NCI-H748 (cell line): ENCODE measurements at regions not wholly inside any gene's neighbourhood (a gene's known extent, or its start where the extent isn't known, plus 50 kb on each side); places are given as distances from the start of the nearest gene placed in this dataset.
"Not testable (repeated sequence)": the region's sequence is repeated elsewhere in the genome, so short reads cannot be mapped to it uniquely, and the experiment has no call there.

Experiments used
- DNase-seq: peaks from one replicate; lab custom pipeline; 2025; ENCODE audit not compliant: unreplicated experiment; lab: John Stamatoyannopoulos, UW

DNA sequence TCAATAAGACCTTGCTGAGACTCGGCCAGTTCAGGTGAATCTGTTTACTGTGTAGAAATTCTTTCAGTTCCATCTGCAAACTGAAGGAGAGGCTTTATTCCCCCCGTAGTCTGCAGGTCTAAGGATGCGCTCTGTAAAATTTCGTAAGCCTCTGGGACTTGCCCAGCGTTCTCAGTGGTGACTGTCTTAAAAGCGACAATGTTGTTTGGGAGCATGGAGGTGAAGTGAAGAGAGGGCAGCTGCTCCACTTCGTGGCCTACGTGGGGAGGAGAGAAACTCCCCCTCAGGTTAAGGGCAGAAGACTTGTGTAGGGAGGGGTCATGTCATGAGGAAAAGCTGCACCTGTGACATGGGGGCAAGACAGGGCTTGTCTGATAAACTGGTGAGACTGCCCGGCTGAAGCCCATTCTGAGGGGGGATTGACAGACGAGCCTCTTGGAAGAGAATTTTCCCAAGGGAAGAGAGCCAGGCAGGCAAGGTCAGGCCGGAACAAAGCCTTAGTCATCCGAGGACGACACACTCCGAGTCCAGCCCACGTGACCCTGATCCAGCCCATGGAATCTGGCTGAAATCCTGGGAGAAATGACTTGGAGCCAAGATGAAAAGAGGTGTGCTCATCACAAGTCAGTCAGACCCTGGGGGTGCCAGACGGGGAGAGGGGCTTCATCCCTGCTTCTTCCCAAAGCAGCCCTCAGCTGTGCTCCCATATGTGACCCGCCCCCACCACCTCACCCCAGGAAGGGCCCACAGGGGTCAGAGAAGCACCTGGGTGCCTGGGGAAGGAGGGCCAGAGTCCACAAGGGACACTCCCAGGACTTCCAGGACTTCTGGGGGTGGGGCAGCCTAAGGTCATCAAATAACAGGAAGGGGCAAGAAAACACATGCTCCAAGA lies 88.5 kb upstream of the SH3BP4 start:
- DNase-seq, result no peak

DNA sequence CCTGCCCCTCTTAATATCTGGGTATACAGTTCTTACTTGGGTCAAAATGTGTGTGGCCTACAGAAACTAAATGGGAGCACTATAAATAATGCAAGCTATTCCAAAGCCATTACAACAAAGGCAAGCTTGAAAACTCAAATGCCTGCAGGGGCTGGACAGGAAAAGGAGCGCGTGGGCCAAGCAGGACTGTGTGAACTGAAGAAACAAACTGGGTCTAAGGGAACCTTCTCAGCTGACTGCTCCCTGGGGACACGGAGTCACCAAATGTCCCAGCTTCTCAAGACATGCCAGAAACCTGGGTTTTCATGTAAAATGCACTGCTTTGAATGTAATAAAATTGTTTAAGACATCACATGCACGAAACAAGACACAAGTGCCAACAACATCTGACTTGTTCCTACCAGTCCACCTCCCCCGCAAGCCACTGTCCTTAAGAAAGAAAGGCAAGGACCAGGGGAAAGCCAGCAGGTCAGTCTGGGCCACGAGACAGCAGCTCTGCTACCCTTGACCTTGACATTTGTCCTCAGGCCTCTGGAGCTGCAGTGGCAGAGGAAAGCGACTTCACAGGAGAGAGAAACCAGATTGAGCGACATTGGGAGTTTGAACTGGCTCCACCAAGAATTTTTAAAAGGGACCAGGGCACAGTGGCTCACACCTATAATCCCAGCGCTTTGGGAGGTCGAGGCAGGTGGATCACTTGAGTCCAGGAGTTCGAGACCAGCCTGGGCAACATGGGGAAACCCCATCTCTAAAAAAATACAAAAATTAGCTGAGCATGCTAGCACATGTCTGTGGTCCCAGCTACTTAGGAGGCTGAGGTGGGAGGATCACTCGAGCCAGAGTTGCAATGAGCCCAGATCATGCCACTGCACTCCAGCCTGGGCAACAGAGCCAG lies 89.7 kb upstream of the SH3BP4 start:
- no peak for DNase-seq

DNA sequence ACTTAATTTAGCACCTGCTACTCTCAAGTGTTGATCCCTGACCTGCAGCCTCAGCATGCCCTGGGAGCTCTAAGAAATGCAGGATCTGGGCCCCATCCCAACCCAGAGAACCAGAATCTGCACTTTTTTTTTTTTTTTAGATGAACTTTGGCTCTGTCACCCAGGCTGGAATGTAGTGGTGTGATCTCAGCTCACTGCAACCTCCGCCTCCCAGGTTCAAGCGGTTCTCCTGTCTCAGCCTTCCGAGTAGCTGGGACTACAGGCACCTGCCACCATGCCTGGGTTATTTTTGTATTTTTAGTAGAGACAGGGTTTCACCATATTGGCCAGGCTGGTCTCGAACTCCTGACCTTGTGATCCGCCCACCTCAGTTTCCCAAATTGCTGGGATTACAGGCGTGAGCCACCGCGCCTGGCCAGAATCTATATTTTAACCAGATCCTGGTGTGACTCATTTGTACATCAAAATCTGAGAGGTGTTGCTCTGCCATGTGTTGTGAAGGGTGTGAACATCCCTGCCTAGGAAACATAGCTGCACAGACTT lies 92.4 kb upstream of the SH3BP4 start:
- DNase-seq, result not testable (repeated sequence)

DNA sequence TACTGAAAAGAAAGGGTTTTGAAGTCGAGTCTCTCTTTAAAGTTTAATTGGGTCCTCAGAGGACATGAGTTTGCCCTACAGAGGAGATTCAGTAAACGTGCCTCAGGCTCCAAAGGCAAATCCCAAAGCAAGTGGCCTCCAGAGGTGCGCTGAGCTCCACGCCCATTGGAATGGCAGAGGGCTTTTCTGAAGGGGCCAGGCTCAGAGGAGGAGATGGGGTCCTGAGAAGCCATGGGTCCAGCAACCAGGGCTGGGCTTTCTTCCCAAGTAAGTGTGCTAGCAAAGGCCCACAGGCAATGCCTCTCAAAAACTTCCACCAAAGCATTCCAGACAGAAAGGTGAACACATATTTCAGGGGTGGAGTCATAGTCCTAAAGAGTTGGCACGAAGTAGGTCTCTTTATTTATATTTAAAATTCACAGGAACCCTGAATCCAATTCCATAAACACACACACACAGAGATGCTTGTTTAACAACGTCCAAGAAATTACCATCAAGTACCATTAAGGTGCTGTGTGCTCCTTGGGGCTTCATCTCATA lies 93.0 kb upstream of the SH3BP4 start:
- DNase-seq, result no peak

DNA sequence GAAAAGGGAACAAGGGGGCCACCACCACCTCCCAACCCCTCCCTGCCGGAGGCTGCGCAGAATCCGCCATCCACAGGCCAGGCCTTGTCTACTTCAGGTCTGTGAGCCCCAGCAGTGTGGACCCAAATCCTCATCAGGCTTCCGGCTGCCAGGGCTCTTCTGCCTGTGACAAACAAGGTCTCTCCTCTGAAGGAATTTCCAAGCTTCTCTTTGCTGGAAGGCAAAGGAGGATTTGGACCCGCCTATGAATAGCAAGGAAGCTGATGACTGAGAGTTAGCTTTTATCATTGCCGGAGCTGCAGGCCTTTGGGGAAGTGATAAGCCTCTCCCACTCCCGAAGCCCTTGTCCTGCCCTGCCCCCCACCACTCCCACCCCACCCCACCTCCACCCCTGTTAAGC lies 93.7 kb upstream of the SH3BP4 start:
- no peak for DNase-seq

DNA sequence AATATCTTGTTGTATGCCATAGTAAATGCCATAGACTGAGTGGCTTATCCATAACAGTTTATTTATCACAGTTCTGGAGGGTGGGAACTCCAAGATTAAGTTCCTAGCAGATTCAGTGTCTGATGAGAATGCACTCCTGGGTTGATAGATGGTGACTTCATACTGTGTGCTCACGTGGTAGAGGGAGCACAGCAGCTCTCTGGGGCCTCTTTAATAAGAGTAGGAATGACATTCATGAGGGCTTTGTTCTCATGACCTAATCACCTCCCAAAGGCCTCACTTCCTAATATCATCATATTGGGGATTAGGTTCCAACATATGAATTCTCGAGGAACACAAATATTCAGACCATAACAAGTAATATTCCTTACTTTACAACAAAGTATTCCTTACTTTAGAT lies 98.1 kb upstream of the SH3BP4 start:
- DNase-seq, result no peak

DNA sequence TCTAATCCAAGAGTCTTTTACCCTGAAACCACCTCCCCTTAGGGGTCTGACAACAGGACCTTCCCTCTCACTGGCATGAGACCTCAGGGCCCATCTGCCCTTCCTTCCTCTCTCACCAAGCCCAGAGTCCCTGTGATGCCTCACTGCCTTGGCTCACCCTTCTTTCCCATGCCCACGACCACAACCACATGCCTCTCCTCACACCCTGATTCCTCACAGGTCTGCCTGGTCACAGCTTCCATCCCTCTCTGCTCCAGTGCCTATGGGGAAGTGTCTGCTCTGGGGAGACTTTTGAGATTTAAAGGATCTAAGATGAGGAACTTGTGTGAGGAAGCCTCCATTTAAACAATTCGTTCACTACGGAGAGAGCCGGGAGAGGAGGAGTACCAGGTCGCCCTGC lies 98.9 kb upstream of the SH3BP4 start:
- DNase-seq, result no peak

DNA sequence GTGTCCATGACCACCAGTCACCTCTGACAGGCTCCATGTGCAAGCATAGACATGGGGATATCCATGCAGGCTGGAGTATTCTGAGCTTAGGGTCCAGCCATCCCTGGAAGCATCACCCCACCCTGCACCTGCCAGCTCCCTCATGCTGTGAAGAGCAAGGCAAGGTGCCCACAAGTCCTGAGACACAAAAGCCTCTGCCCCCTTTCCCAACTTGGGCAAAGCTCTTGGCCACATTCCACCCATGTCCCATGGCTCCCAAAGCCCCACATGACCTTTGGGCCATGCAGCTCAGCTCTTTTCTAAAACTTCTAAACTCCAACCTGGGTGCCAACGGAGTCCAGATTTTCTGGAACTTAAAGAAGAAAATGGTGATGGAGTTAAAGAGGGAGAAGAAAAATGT lies 99.8 kb upstream of the SH3BP4 start:
- no peak for DNase-seq

DNA sequence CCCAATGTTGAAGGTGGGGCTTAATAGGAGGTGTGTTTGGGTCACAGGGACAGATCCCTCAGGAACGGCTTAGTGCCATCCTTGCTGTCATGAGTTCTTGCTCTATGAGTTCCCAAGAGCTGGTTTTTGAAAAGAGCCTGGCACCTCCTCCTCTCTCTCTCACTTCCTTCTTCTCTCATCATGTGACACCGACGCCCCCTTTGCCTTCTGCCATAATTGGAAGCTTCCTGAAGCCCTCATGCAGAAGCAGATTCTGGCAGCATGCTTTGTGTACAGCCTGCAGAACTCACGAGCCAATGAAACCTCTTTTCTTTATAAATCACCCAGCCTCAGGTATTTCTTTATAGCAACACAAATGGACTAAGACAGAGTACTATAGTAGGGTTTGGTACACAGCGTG lies 100.4 kb upstream of the SH3BP4 start:
- no peak for DNase-seq

DNA sequence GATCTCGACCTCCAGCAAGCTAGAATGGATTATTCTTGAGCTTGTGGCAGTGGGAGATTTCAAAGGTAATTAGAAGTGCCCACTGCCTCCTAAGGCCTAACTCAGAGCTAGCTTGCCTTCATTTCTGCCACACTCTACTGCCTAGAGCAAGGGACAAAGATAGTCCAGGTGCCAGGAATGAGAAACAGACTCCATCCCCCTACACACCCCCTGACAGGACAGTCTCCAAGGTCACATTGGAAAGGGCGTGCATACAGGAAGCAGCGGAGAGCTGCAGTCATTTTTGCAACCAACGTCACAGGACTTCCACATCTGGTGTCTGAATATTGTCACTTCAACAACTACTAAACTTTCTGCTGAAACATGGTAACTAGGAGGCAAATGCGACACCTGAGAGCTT lies 101.0 kb upstream of the SH3BP4 start:
- DNase-seq, result no peak

DNA sequence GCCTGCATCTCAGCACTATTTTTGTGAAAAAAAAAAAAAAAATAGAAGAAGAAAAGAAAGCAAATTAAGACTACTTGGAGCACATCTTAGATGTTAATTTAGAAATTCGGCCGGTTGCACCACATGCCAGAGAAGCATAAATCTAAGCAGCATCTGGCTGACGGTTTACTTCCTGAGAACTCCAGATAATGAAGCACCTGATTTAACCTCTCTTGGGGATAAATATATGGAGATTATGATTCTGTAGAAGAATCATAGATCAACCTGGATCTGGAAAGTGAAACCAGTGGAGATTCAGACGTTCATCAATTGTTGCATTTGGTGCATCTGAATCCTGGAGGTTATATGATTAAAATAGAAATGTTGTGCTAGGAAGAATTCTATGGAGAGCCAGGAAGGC lies 102.1 kb upstream of the SH3BP4 start:
- DNase-seq, result no peak

DNA sequence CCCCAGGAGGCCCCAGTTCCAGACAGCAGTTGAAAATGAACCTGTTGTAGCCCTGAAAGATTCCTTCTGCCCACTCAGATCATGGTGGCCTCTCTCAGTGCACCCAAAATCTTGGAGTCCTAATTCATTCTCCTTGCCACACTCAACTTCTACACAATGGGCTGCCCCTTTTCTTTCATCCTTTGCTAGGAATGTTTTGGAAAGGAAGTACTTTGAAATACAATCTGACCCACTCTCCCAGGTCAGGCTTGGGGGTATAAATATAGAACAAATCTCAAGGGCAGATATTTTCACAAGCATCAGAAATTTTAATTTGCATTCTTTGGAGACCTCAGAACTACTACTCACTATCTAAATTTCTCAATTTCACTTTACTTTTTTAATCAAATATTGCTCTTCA lies 103.2 kb upstream of the SH3BP4 start:
- no peak for DNase-seq

DNA sequence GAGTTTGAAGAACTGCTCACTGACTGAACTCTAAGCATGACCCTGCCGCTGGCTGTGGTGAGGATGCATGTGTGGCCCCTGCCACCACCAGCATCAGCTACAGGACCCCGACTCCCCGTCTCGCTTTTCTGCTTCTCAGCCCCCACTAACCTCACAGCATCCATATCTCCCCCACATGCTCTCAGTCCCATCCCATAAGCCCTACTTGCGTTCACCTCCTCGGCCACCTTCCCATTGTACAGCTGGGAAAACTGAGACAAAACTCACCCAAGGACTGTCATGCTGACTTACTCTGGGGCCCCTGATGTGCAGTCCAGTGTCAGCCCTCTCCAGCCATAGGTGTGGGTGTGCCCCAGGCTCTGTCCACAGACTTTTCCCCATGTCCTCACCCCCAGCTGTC lies 104.2 kb upstream of the SH3BP4 start:
- DNase-seq, result no peak

DNA sequence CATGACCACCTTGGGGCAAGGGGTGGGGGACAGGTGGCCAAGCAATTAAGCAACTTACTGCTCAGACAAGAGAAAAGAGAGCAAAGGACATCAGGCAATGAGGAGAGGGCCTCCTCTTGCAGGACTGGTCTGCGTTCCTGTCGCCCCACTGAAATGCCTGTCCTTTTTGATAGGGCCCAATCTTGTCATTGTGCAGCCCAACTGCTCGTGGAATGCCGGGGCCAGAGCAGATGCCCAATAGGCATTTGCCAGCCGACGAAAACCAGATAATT lies 104.5 kb upstream of the SH3BP4 start:
- DNase-seq, result no peak

DNA sequence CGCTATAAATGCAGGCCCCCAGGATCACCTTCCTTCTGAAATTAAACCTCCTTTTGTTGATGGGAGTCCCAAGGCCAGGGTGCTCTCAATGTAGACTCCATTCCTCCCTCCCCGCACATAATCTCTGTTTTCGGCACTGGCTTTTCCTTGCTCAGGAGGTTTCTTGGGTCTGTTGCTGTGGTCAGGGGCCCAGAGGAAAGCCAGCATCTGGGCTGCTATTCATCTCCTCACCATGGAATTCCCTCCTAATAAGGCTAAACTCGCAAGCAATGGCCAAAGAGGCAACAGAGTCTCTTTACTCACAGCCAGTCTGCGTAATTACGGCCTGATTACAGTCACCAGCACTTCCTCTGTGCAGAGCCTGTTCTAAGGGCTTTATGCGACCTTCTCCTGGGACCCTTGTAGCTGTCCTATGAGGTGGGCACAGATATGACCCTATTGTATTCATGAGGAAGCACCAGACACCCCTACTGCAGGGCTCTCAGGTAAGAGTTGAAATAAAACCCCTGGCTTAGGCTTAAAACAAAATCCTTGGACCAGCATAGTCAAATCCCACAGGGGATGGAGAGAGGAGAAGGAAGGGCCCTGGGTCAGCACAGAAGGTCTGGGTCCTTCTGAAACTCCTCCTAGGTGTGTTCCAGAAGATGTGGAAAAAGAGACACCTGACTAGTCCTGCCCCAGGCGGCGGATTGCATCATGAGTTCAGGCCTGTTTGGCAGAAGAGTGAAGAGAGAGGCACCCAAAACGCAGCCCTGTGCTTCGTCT lies 105.0 kb upstream of the SH3BP4 start:
- no peak for DNase-seq

DNA sequence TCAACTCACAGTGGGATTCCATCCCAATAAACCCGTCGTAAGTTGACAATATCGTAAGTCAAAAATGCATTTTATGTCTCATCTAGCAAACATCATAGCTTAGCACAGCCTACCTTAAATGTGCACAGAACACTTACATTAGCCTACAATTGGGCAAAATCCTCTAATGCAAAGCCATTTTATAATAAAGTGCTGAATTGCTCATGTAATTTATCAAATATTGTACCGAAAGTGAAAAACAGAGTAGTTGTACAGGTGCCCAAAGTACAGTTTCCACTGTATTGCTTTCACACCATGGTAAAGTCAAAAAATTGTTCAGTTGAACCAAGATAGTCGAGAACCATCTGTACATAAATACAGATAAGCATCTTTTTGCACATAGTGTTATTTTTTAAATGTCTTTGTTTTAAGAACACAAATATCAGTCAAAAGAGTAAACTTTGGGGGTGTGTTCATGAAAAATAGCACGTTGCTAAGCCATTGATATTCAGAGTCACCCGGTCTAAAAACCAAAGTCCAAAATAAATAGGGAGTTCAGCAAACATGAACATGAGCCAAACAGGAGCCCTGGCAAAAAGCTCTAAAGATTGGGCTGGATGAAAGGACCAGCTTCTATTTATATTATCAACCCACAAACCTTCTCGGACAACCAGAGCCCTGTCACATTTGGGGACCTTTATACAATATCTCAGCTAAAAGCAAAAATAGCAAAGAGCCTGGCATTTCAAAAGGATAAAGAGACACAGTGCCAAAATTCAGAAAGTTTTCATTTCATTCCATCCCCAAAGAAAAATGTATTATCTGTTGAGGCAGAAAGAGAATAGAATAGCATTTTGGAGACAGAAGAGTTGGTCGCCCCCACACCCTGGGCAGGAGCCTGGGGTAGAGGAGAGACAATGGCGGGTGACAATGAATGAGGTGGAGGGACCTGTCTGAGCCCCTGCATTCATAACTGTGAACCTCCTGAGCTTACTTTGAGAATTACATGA lies 105.9 kb upstream of the SH3BP4 start:
- no peak for DNase-seq

DNA sequence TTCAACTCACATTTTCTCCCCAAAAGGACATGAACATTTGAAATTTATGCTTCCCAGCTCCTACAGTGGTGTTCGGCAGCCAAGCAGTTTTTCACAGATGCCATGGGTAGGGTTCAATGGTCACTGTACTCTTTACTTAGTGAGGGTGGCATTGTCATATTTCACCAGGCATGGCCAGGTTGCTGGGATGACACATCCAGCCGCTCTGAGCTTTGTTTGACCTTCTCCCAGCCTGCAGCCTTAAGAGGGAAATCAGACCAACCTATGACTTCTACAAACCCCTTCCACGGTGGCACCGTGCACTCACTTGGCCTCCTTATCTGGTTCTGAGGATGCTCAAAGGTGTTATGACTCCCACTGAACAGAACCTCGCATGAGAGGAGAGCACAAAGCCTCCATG lies 108.4 kb upstream of the SH3BP4 start:
- DNase-seq, result no peak

DNA sequence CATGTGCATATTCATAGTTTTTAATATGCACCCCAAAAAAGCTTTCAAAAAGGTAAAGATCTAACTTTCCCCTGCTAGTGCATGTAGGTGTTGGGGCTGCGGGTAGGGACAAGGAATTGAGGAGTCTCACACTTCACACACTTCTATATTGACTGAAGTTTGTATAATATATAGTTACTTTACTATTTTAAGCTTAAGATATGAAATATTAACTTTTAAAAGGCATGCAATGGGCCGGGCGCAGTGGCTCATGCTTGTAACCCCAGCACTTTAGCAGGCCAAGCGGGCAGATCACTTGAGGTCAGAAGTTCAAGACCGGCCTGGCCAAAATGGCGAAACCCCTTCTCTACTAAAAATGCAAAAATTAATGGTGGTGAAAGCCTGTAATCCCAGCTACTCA lies 109.1 kb upstream of the SH3BP4 start:
- DNase-seq, result no peak

DNA sequence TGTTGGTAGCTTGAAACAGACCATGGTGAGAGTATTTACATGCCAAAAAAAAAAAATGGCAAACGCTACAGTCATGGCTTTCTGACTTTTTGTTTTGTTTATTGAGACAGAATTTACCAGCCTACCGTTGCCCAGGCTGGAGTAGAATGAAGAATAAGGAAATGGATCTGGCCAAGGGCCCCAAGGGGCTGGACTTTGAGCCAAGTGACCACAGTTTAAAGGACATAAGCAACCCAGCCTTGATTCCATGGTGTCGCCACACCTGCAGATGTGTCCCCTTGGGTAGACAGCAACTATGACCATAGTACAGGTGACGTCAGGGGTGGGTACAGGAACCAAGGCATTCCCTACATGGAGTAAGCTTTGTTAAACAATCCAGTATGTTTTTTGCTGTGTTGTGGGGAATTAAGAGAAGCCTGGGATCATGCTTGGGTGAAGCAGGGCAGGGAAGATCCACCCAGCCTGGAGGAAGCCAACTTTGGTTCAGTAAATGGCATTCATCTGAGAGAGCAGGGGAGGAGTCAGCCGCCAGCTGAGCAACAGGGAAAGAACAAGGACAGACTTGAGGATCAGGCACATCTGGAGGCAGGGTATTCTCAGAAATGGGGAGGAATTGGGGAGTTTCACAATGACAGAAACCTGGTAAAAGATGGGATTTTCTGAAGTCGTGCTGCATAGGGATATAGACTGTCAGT lies 110.3 kb upstream of the SH3BP4 start:
- no peak for DNase-seq
